Urothelium cell line (cell line): ENCODE measurements at regions not wholly inside any gene's neighbourhood (a gene's known extent, or its start where the extent isn't known, plus 50 kb on each side); places are given as distances from the start of the nearest gene placed in this dataset.
"Not testable (repeated sequence)": the region's sequence is repeated elsewhere in the genome, so short reads cannot be mapped to it uniquely, and the experiment has no call there.

Source experiments
- DNase-seq: peaks from one replicate; pipeline ENCODE4 v3.0.0; 2011; ENCODE audit warnings: low spot score, mixed read lengths
- FAIRE-seq: peaks from 2 replicates; lab custom pipeline; 2011; peaks lifted over from hg19 to GRCh38; lab: Jason Lieb, UNC

DNA sequence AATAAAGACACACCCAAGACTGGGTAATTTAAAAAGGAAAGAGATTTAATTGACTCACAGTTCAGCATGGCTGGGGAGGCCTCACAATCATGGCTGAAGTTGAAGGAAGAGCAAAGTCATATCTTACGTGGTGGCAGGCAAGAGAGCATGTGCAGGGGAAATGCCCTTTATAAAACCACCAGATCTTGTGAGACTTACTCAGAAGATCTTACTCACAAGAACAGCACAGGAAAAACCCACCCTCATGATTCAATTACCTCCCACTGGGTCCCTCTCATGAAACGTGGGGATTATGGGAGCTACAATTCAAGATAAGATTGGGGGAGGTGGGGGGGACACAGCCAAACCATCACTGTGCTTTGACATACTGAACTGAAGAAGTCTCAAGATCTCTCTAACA is 800.0 kb downstream of the TENT5A start:
- FAIRE-seq, DNase-seq: not testable (repeated sequence)

DNA sequence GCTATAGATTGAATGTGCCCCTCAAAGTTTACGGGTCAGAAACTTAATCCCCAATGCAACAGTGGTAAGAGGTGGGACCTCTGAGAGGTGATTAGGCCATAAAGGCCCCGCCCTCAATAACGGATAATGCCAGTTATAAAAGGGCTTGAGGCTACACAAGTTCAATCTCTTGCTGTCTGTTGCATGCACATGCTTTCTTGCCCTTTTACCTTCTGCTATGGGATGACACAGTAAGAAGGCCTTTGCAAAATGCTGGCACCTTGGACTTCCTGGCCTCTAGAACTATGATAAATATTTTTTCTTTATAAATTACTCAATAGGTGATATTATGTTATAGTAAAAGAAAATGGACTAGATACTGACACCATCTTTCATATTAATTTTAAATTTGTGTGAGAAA is 806.1 kb downstream of the TENT5A start:
- no peak for FAIRE-seq

DNA sequence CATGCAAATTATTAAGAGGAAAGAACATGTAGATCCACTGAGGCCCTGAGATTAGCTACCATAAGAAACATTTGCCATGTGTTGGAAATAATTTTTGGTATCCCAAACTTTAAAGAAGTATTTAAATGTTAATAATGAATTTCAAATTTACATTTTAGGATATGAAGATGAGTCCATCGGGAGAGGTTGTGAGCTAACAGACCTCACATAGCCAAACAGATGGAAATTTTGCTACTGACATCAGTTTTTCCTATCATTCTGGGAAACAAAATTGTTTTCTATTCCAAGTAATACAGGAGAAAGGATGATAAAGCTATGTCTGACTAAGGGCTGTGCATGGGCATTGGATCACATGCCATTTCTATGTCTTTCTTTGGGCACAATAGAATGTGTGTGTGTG is 809.6 kb downstream of the TENT5A start:
- FAIRE-seq (no peak), DNase-seq (no peak)

More for the DNA sequence above, 806.1 kb downstream of the TENT5A start:
- DNase-seq, result no peak

DNA sequence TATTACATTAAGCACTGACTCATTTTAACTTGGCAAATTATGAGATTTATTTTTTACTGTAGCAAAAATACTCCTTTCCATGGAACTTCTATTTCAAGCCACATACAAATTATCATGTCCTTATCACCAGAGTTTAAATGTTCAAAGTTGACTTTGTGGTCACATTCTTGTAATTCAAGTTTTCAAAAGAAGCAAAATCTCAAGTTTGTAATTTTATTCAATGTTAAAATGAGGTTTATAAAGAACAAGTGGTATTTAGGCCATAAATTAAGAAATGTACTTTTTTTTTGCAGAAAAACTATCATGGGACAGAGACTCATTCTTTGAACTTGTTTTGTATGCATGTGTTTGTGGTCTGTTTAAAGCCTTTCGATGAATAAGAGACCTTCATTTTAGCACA is 811.5 kb downstream of the TENT5A start:
- DNase-seq (no peak), FAIRE-seq (no peak)

DNA sequence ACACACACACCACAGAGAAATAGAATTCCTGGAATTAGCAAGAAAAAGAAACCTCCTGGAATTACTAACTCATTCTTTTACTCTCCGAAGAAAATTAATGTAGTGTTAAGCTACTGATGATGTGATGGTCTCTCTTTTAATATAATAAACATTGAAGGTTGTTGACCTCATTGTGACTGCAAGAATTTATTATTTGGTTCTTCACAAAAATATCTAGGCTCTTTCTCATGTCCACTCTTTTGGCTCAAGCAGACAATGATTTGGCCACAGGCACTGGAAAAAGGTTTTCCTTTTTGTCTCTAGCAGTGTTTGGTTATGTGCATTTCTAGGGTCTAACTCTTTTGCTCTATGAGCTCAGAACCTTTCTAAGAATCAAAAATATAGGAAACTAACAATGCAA is 811.9 kb downstream of the TENT5A start:
- DNase-seq, result no peak
- no peak for FAIRE-seq

DNA sequence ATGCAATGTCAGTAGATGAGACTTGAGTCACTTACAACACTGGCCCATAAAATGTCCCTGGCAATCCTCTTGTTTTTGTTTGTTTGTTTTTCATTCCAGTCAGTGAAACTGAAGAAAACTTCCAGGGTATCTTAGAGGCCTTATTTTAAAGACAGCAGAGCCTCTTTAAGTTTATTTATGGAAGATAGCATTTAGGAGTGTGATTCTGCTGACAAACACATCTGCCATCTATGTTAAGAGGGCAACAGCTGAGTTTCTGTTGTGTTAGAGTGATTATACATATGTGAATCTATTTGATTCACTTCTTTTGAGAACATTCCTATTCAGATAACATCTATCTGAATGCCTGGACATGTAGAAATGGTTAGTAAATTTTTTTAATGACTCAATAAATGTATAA is 812.6 kb downstream of the TENT5A start:
- DNase-seq, result no peak
- FAIRE-seq, result no peak

DNA sequence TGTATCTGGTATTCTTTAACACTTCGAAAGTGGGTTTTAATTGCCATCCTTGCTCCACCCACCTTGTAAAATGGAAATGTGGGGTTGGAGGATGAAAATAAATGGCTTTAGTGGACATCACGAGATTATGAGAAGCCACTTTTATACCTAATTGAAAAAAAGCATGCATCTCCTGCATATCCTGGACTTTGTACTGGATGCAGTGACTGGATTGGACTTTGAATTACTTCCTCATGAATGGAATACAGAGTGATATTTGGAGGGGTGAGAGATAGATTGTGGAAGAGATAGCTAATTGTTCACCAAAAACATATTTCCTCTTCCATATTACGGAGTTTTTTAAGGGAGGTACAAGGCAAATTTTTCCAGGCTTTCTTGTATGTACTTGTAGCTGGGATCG is 813.0 kb downstream of the TENT5A start:
- FAIRE-seq (no peak), DNase-seq (no peak)

DNA sequence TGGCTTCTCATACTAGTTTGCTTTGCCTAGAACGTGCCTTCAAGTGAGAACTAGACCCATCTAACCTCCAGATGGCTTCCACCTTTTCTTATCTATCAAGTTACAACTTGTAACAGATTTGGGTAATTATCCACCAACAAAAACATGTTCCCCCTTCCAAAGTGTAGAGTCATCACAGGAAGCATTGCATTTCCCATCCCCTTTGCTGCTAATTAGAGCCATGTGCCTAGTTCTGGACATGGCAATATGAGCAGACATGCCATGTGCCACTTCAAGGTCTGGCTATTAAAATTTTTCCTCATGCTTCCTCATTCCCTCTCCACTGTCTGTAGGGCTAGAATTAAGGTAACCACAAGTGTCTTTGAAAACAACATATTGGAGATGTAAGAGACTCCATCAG is 814.4 kb downstream of the TENT5A start:
- no peak for DNase-seq
- no peak for FAIRE-seq

DNA sequence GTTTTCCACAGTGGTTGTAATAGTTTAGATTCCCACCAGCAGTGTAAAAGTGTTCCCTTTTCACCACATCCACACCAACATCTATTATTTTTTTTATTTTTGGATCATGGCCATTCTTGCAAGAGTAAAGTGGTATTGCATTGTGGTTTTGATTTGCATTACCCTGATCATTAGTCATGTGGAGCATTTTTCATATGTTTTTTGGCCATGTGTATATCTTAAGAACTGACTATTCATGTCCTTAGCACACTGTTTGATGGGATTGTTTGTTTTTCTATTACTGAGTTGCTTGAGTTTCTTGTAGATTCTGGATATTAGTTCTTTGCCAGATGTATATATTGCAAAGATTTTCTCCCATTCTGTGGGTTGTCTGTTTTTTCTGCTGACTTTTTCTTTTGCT is 820.1 kb downstream of the TENT5A start:
- FAIRE-seq (no peak), DNase-seq (no peak)

DNA sequence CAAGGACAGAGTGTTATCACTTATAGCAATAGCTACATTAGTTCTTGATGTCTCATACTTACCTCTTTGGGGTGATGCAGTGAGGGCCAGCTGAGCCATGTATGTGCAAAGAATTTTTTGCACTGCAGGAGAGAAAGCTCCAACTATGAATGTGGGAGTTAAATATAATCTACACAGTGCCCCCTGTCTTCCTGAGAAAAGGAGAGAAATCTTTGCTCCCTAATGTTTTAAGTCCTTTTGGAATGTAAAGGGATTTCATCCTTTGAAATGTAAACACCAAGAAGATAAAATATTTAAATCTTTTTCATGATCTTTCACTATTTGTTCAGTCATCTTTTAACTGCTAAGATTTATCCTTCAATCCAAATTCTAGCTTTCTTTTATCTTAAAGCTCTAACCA is 822.1 kb downstream of the TENT5A start:
- DNase-seq (no peak), FAIRE-seq (no peak)

DNA sequence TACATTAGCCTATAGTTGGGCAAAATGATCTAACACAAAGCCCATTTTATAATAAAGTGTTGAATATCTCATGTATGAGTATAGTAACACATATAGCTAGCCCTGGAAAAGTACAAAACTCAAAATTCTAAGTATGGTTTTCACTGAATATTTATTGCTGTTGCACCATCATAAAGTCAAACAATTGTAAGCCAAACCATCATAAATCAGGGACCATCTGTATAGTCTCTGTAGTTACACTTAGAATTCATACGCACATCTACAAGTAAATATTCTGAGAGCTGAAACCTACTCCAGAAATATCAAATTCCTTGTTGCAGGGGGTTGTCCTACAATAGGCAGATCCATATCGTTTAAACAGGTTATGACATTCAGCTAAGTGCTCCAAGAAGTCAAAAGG is 817.3 kb downstream of the BCKDHB start:
- FAIRE-seq (no peak), DNase-seq (no peak)

DNA sequence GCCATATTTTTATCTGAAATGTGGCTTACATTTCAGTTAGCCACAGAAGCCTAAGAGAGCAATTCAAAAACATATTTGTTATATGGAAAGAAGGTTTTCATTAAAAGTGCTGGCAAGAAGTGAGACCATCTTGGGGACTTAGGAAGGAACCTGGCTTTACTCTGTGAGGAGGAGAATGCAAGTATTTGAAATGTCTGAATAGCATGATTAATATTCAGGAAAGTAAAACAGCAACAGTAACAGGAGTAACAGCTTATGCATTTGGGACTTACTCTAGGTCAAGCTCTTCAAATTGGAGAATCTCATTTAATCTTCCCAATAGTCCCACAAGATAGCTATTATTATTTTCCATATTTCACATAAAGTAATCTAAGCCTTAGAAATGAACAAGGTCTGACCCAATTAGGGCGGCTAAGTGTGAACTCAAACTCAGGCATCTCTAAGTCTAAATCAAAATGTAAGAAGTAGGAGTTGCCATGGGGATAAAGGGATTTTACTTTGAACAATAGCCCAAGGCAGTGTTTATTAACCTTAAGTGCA is 816.5 kb downstream of the BCKDHB start:
- FAIRE-seq (no peak), DNase-seq (no peak)

DNA sequence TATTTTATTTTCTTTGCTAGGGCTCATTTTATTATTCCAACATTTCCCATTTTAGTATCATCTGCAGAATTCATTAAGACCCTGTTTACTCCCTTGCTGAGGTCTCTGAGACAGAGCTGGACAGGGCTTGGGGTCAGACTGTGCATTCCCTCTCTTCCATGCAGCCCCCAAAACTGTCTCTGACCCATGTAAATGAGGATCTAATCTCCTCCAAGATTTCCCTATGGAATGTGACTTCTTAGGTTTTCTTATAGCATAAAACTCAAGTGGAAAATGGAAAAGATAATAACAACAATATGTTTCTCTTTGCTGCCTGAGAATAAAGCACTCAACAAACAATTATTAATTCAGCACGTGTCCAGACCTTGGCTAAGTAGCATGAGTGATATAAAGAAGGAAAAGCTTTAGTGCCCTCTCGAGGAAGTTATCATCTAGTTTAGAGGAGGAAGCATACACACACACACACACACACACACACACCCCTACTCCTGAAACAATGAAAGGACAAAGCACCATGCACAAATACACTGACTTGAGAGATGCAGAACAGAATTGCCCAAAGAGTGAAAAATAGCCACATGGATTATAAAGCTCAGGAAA is 815.5 kb downstream of the BCKDHB start:
- FAIRE-seq (no peak), DNase-seq (no peak)

DNA sequence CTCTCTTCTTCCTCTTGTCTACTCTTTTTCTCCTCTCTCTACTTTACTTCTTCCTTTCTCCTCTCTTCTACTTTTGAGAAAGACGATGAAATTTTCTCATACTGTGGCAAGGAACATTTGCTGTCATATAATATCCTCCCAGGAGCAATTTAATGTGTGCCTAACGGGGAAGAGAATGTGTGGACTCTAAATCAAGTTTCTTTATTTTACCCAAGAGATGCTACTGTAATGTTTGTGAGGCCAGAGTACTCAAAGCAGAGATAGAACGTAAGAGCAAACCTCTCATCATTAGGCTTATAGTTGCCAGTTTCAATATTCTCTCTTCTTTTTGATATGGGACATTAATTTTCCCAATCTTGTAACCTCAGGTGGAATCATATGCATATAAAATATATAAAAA is 801.4 kb downstream of the BCKDHB start:
- FAIRE-seq, result no peak
- DNase-seq, result no peak

DNA sequence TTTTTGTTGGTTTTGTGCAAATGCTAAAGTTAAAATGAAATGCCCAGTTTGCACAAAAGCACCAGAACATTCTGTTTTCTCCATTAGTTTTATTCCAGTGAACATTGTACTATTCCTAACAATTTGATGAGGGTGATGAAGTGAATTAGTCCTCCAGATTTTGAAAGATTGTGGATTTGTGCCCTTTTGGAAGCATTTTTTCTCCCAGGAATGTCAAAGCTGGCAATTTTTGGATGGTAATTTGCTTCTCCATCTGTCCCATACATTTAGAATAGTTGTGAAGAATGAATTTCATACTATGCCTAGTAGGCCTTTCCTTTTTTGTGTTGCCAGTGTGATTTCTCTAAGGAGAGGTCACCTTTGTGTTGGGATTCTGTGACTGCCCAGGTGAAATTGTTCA is 797.2 kb downstream of the BCKDHB start:
- FAIRE-seq (no peak), DNase-seq (no peak)

DNA sequence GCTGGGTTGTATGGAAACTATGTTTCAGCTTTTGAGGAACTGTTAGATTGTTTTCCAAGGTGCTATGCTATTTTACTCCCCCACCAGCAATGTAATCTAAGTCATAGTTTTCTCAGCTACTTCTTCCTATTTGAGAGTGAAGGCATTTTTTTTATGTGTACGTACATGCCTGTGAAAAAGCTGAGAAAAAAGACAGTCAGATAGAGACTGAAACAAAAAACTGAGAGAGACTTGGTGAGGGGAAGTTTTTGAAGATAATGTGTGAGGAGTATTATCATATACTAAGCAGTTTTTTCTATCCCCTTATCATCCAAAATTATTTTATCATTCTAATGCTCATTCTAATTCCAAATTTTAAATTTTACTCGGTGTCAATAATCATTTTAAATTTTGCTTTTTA is 780.0 kb downstream of the BCKDHB start:
- FAIRE-seq (no peak), DNase-seq (no peak)

DNA sequence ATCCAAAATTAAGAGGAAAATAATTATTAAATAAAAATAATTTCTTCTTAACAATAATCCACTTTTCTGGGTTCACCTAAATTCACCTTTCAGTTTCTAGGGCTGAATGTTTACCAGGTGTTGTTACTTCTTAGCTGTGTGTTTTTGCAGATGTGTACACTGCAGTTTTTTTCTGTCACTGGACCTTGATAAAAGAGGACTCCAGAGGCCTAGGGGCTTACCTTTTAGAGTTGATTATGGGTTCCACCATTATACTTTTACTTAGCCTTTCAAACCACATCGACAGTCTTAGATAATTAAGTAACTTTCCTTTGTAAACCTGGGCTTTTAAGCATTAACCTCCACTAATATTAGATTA is 766.5 kb downstream of the BCKDHB start:
- no peak for FAIRE-seq
- DNase-seq, result no peak

DNA sequence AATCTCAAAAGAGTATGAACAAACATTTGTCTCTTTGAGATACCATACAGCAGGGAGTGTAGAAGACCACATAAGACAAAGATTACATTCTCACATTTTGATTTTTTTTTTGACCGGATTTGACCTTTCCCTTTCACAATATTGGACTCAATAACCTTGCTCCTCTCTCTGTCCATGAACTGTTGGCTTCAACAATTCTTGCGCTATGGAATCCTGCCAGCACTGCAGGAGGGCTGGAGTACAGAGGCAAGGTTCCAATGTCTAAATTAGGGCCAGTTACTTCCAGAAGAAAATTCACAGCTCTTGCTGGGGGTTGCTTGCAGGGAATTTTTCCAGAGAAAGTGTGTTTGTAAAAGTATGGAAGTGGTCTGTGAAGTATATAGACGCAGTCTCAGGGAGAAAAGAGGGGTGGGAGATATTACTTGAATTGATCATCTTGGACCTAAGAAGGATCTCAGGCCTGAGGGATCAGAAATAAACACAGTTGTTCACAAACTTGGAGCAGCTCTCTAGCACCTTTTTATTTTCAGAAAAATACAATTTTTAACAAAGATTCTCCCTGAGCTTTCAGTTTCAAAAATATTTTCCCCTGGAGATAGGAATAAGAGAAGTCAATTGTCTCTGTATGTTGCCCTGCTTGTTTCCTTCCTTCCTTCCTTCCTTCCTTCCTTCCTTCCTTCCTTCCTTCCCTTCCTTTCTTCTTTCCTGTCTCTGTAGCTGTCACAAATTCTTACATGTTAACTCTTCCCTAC is 765.9 kb downstream of the BCKDHB start:
- FAIRE-seq (no peak), DNase-seq (no peak)

DNA sequence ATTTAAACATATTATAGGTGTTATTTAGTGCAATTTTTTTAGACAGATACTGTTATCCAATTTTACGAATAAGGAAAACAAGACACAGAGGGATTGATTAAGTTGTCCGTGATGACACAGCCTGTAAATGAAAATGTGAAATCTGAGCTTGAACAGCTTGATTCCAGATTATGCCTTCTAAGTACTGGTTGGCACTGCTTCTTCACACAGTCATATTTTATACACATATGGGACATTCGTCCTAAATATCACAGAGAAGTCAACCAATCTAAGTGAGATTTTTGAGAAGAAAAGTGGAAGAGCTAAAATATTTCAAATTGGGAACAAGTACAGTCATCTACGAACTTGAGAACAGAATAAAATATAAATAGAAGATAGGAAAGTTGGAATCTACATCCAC is 756.3 kb downstream of the BCKDHB start:
- DNase-seq, result no peak
- FAIRE-seq, result no peak

DNA sequence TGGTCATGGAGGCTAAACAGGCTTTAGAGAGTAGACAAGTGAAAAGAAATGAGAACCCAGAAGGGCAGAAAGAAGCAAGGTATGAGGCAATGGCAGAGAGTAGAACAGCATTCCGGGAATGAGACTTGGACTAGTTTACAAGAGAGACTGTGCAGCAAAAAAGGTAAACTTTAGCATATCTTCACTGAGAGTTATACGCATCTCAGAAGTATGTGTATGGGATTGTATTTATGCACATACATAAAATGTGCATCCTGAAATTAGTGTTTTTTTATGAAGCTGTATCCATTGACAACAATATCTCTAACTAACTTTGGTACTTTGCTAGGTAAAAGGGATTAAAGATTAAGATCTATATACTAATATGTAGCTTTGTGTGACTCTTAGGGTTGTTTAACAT is 753.6 kb downstream of the BCKDHB start:
- FAIRE-seq, result no peak

DNA sequence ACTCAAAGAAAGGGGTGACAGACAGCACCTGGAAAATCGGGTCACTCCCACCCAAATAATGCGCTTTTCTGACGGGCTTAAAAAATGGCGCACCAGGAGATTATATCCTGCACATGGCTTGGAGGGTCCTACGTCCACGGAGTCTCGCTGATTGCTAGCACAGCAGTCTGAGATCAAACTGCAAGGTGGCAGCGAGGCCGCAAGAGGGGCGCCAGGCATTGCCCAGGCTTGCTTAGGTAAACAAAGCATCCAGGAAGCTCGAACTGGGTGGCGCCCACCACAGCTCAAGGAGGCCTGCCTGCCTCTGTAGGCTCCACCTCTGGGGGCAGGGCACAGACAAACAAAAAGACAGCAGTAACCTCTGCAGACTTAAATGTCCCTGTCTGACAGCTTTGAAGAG is 741.5 kb downstream of the BCKDHB start:
- DNase-seq, FAIRE-seq: not testable (repeated sequence)

More for the DNA sequence above, 753.6 kb downstream of the BCKDHB start:
- DNase-seq, result no peak

DNA sequence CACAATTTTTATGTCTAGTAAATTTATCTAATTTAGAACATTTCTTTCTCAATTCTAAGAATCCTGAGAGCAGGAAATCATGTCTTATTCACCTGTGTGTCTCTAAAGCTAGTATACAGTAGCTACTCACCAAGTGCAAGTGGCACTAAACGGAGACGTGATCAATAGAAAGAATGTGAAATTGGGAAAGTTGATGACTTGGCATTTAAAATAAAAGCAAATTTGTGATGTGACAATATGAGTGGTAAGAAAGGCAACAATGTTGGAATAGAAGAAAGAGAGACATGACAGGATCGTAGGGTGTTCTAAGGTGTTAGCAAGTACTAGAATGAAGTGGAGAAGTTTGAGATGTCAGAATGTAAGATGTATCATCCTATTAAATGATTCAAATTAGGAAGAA is 725.9 kb downstream of the BCKDHB start:
- FAIRE-seq (no peak), DNase-seq (no peak)

DNA sequence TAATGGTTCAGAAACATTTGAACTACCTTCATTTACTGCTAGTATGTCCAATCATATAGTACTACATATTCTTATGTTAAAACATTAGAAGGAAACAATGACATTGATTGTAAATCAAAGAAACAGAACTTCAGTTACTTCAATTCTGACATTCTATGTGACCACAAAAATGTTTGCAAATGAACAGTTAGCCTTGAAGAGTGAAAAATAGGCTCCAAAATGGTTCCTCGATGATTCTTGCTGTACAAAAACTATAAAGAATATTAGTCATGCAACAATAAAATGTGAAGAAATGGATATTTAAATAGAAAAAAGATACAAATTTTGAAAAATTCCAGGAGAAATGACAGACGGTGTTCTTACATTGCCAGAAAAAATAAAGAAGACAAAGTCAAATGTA is 686.9 kb downstream of the BCKDHB start:
- DNase-seq (no peak), FAIRE-seq (no peak)
